ENCODE measurements at regions not wholly inside any gene's neighbourhood (a gene's known extent, or its start where the extent isn't known, plus 50 kb on each side); places are given as distances from the start of the nearest gene placed in this dataset.

DNA sequence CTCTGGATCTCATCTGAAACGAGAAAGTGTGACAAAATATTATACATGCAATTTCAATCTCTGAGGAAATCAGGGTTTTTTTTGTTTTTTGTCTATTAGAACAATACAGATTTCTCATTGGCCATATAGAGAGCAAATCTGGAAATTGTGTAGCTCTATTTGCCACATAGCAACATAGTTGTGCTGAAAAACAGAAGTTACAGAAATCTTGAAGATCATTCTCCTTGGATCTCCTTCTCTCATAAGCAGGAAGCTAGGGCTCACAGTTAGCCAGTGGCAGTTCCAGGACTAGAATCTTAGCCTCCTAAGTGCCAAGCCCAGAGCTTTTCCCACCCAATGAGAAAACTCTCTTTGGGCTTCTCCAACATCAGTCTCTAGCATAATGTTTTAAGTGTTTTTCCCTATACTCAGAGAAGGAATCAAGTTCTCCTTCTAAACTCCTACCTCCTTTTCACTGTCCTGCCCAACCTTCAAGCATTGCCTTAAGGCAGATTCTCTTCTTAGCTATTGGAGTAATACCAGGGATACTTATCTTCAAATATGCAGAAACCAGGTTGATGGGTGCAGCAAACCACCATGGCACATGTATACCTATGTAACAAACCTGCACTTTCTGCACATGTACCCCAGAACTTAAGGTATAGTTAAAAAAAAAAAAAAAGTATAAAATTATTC lies 211.6 kb downstream of the ALDH8A1 start:
- TF ChIP-seq, protein P1, sequence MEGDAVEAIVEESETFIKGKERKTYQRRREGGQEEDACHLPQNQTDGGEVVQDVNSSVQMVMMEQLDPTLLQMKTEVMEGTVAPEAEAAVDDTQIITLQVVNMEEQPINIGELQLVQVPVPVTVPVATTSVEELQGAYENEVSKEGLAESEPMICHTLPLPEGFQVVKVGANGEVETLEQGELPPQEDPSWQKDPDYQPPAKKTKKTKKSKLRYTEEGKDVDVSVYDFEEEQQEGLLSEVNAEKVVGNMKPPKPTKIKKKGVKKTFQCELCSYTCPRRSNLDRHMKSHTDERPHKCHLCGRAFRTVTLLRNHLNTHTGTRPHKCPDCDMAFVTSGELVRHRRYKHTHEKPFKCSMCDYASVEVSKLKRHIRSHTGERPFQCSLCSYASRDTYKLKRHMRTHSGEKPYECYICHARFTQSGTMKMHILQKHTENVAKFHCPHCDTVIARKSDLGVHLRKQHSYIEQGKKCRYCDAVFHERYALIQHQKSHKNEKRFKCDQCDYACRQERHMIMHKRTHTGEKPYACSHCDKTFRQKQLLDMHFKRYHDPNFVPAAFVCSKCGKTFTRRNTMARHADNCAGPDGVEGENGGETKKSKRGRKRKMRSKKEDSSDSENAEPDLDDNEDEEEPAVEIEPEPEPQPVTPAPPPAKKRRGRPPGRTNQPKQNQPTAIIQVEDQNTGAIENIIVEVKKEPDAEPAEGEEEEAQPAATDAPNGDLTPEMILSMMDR (IDR thresholded peaks at IDR 0.05): no peak
- no peak for TF ChIP-seq POLR2A (IDR thresholded peaks at IDR 0.05)

Measured in uterus (tissue), 2 donors.